ENCODE measurements at regions not wholly inside any gene's neighbourhood (a gene's known extent, or its start where the extent isn't known, plus 50 kb on each side); places are given as distances from the start of the nearest gene placed in this dataset.
"Not testable (repeated sequence)": the region's sequence is repeated elsewhere in the genome, so short reads cannot be mapped to it uniquely, and the experiment has no call there.

GRCh38 chrX:111041018-111041462, 55.0 kb upstream of the PAK3 start:
- POLR2A ChIA-PET, result no interaction called here
- H3K27me3 Mint-ChIP-seq, result no peaks in the 10 kb centered on the region
- H3K27ac Mint-ChIP-seq, result no peak overlapping the region
- no peaks in the 10 kb centered on the region for H3K9me3 Mint-ChIP-seq
- no peaks in the 10 kb centered on the region for H3K36me3 Mint-ChIP-seq (ENCODE audit: low read depth)
- CTCF ChIA-PET, result no interaction called here
- H3K4me3 Mint-ChIP-seq, result no peak overlapping the region
- no peak for DNase-seq
- peaks cover 4% of the 10 kb centered on the region for H3K4me1 Mint-ChIP-seq

GRCh38 chrX:111040377-111041017, 55.5 kb upstream of the PAK3 start:
- H3K4me1 Mint-ChIP-seq, result peaks cover 4% of the 10 kb centered on the region
- H3K4me3 Mint-ChIP-seq, result no peak overlapping the region
- ChIA-PET CTCF (no interaction called here), POLR2A (no interaction called here)
- no peaks in the 10 kb centered on the region for H3K36me3 Mint-ChIP-seq (ENCODE audit: low read depth)
- H3K27ac Mint-ChIP-seq, result no peak overlapping the region
- no peaks in the 10 kb centered on the region for H3K27me3 Mint-ChIP-seq
- no peaks in the 10 kb centered on the region for H3K9me3 Mint-ChIP-seq
- DNase-seq, result no peak

- H3K4me1 Mint-ChIP-seq, result peaks cover 4% of the 10 kb centered on the region
- ChIA-PET POLR2A (no interaction called here), CTCF (no interaction called here)
- H3K4me3 Mint-ChIP-seq, result no peak overlapping the region
- H3K27ac Mint-ChIP-seq, result no peak overlapping the region
- H3K36me3 Mint-ChIP-seq (ENCODE audit: low read depth), result no peaks in the 10 kb centered on the region
- no peak for DNase-seq
- H3K9me3 Mint-ChIP-seq, result no peaks in the 10 kb centered on the region
- no peaks in the 10 kb centered on the region for H3K27me3 Mint-ChIP-seq
These were observed 56.4 kb upstream of the PAK3 start for GRCh38 chrX:111039606-111040005.

- POLR2A ChIA-PET, result interaction anchor here (0.6 kb wide), 1 partner anchor 31 kb away, joined by 3 read pairs; no protein-coding TSS in a partner anchor
- no peaks in the 10 kb centered on the region for H3K9me3 Mint-ChIP-seq
- no peak overlapping the region for H3K27ac Mint-ChIP-seq
- H3K36me3 Mint-ChIP-seq (ENCODE audit: low read depth), result no peaks in the 10 kb centered on the region
- CTCF ChIA-PET, result no interaction called here
- H3K4me1 Mint-ChIP-seq, result peaks cover 2% of the 10 kb centered on the region
- no peak overlapping the region for H3K4me3 Mint-ChIP-seq
- no peak for DNase-seq
- H3K27me3 Mint-ChIP-seq, result no peaks in the 10 kb centered on the region
These were observed 60.0 kb upstream of the PAK3 start for GRCh38 chrX:111035991-111036390.

GRCh38 chrX:111035256-111035655, 60.7 kb upstream of the PAK3 start:
- no peaks in the 10 kb centered on the region for H3K9me3 Mint-ChIP-seq
- no peaks in the 10 kb centered on the region for H3K4me1 Mint-ChIP-seq
- CTCF ChIA-PET, result no interaction called here

GRCh38 chrX:111022998-111023397, 73.0 kb upstream of the PAK3 start:
- POLR2A ChIA-PET, H3K27me3 Mint-ChIP-seq: not testable (repeated sequence)

More at GRCh38 chrX:111035256-111035655, 60.7 kb upstream of the PAK3 start:
- no peaks in the 10 kb centered on the region for H3K36me3 Mint-ChIP-seq (ENCODE audit: low read depth)
- no peaks in the 10 kb centered on the region for H3K27me3 Mint-ChIP-seq
- POLR2A ChIA-PET, result interaction anchor here (0.6 kb wide), 1 partner anchor 30 kb away, joined by 3 read pairs; no protein-coding TSS in a partner anchor
- DNase-seq, result no peak
- H3K27ac Mint-ChIP-seq, result no peak overlapping the region
- H3K4me3 Mint-ChIP-seq, result no peak overlapping the region

GRCh38 chrX:111020283-111020682, 75.7 kb upstream of the PAK3 start:
- no peaks in the 10 kb centered on the region for H3K36me3 Mint-ChIP-seq (ENCODE audit: low read depth)
- no peak overlapping the region for H3K4me3 Mint-ChIP-seq
- H3K27ac Mint-ChIP-seq, result no peak overlapping the region
- CTCF ChIA-PET, result no interaction called here
- H3K4me1 Mint-ChIP-seq, result no peaks in the 10 kb centered on the region
- H3K9me3 Mint-ChIP-seq, result no peaks in the 10 kb centered on the region
- POLR2A ChIA-PET, result no interaction called here
- no peaks in the 10 kb centered on the region for H3K27me3 Mint-ChIP-seq
- no peak for DNase-seq

More at GRCh38 chrX:111022998-111023397, 73.0 kb upstream of the PAK3 start:
- DNase-seq; H3K36me3 Mint-ChIP-seq (ENCODE audit: low read depth); H3K9me3 Mint-ChIP-seq; H3K4me3 Mint-ChIP-seq; H3K4me1 Mint-ChIP-seq; H3K27ac Mint-ChIP-seq; CTCF ChIA-PET: not testable (repeated sequence)

GRCh38 chrX:111013778-111014455, 82.1 kb upstream of the PAK3 start:
- Mint-ChIP-seq H3K4me3 (no peak overlapping the region), H3K4me1 (no peaks in the 10 kb centered on the region), H3K27me3 (no peaks in the 10 kb centered on the region), H3K36me3 (ENCODE audit: low read depth) (no peaks in the 10 kb centered on the region), H3K9me3 (no peaks in the 10 kb centered on the region), H3K27ac (no peak overlapping the region)
- POLR2A ChIA-PET, result no interaction called here
- CTCF ChIA-PET, result no interaction called here
- no peak for DNase-seq

- DNase-seq, result no peak
- H3K4me1 Mint-ChIP-seq, result no peaks in the 10 kb centered on the region
- CTCF ChIA-PET, result no interaction called here
- no peak overlapping the region for H3K4me3 Mint-ChIP-seq
- H3K36me3 Mint-ChIP-seq (ENCODE audit: low read depth), result no peaks in the 10 kb centered on the region
- H3K27me3 Mint-ChIP-seq, result no peaks in the 10 kb centered on the region
- H3K9me3 Mint-ChIP-seq, result no peaks in the 10 kb centered on the region
- POLR2A ChIA-PET, result no interaction called here
- H3K27ac Mint-ChIP-seq, result no peak overlapping the region
These were observed 85.9 kb upstream of the PAK3 start for GRCh38 chrX:111010111-111010510.

- no peaks in the 10 kb centered on the region for H3K27me3 Mint-ChIP-seq
- no peaks in the 10 kb centered on the region for H3K9me3 Mint-ChIP-seq
- CTCF ChIA-PET, result no interaction called here
- H3K4me1 Mint-ChIP-seq, result no peaks in the 10 kb centered on the region
- DNase-seq, result no peak
- no peaks in the 10 kb centered on the region for H3K36me3 Mint-ChIP-seq (ENCODE audit: low read depth)
- H3K27ac Mint-ChIP-seq, result no peak overlapping the region
- no peak overlapping the region for H3K4me3 Mint-ChIP-seq
- POLR2A ChIA-PET, result no interaction called here
These were observed 86.7 kb upstream of the PAK3 start for GRCh38 chrX:111009256-111009655.

GRCh38 chrX:111008126-111008525, 87.9 kb upstream of the PAK3 start:
- CTCF ChIA-PET, result no interaction called here
- Mint-ChIP-seq H3K36me3 (ENCODE audit: low read depth) (no peaks in the 10 kb centered on the region), H3K4me3 (no peak overlapping the region), H3K4me1 (no peaks in the 10 kb centered on the region), H3K9me3 (no peaks in the 10 kb centered on the region), H3K27me3 (no peaks in the 10 kb centered on the region), H3K27ac (no peak overlapping the region)
- POLR2A ChIA-PET, result no interaction called here
- no peak for DNase-seq

- Mint-ChIP-seq H3K27ac (no peak overlapping the region), H3K4me1 (no peaks in the 10 kb centered on the region), H3K9me3 (no peaks in the 10 kb centered on the region), H3K4me3 (no peak overlapping the region), H3K27me3 (no peaks in the 10 kb centered on the region), H3K36me3 (ENCODE audit: low read depth) (no peaks in the 10 kb centered on the region)
- ChIA-PET CTCF (no interaction called here), POLR2A (no interaction called here)
- no peak for DNase-seq
These were observed 88.8 kb upstream of the PAK3 start for GRCh38 chrX:111007238-111007637.

GRCh38 chrX:111006116-111006515, 89.9 kb upstream of the PAK3 start:
- no peaks in the 10 kb centered on the region for H3K9me3 Mint-ChIP-seq
- no peaks in the 10 kb centered on the region for H3K4me1 Mint-ChIP-seq
- H3K27me3 Mint-ChIP-seq, result no peaks in the 10 kb centered on the region
- H3K36me3 Mint-ChIP-seq (ENCODE audit: low read depth), result no peaks in the 10 kb centered on the region
- no peak overlapping the region for H3K4me3 Mint-ChIP-seq
- DNase-seq, result no peak
- POLR2A ChIA-PET, result no interaction called here
- CTCF ChIA-PET, result no interaction called here
- H3K27ac Mint-ChIP-seq, result no peak overlapping the region

GRCh38 chrX:111005166-111005565, 90.8 kb upstream of the PAK3 start:
- Mint-ChIP-seq H3K27ac (no peak overlapping the region), H3K9me3 (no peaks in the 10 kb centered on the region), H3K36me3 (ENCODE audit: low read depth) (no peaks in the 10 kb centered on the region), H3K27me3 (no peaks in the 10 kb centered on the region), H3K4me1 (no peaks in the 10 kb centered on the region), H3K4me3 (no peak overlapping the region)
- no peak for DNase-seq
- ChIA-PET POLR2A (interaction anchor here (0.7 kb wide), 1 partner anchor 30 kb away, joined by 3 read pairs; no protein-coding TSS in a partner anchor), CTCF (no interaction called here)
